GM18951 (cell line): ENCODE measurements at regions not wholly inside any gene's neighbourhood (a gene's known extent, or its start where the extent isn't known, plus 50 kb on each side); places are given as distances from the start of the nearest gene placed in this dataset.

Source experiments
- POLR2A ChIP-seq: IDR thresholded peaks from 4 replicates; pipeline ENCODE4 v1.6.1; 2011; ENCODE audit warnings: mild to moderate bottlenecking; ENCODE audit not compliant: insufficient read length, insufficient read depth; ENCODE audit errors: extremely low read depth
- in situ Hi-C: fragments of 300-500 bp; cut with MboI; formaldehyde crosslinking; loops from one replicate; pipeline ENCODE4 v1.12.0; 2022; ENCODE audit warnings: low sequenced_read_pairs, mixed read lengths, inconsistent platforms; ENCODE audit not compliant: unreplicated experiment

DNA sequence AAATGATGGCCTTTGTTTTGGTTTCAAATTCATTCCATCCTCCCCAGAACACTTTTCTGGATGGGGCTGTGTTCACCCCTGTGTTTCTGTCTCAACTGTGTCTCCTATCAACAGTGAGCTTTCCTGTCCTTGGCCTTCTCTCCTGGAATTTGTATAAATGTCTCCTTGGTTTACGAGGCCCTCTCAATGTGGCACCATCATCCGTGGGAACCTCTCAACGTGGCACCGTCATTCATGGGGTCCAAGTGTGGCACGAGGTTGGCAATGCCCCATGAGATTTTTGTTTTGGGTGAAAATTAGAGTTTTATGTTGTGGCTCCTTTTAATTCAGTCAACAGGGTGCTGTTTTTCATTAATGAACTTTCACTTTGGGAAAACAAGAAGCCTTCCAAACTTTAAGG is 280.7 kb upstream of the SALL3 start:
- in situ Hi-C loops: no loop called here
- TF ChIP-seq POLR2A: no peak

DNA sequence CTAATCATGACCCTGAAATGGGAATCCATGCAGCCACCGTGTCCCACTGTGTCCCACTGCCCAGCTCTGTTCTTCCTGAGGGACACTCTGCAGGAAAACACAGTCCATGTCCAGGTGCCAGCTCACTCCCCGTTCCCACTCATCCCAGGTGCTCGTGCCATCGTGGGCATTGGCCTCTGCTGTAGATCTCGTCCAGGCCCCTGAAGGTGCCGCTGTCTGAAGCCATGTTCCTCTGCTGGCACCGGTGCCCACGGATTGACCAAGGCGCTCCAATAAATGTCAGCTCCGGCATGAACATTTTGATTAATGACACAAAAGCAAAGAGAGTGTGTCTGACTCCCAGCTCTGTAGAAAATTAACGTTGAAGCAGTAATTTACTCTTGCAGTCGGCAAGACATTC is 280.1 kb upstream of the SALL3 start:
- TF ChIP-seq POLR2A: no peak
- in situ Hi-C loops: no loop called here

DNA sequence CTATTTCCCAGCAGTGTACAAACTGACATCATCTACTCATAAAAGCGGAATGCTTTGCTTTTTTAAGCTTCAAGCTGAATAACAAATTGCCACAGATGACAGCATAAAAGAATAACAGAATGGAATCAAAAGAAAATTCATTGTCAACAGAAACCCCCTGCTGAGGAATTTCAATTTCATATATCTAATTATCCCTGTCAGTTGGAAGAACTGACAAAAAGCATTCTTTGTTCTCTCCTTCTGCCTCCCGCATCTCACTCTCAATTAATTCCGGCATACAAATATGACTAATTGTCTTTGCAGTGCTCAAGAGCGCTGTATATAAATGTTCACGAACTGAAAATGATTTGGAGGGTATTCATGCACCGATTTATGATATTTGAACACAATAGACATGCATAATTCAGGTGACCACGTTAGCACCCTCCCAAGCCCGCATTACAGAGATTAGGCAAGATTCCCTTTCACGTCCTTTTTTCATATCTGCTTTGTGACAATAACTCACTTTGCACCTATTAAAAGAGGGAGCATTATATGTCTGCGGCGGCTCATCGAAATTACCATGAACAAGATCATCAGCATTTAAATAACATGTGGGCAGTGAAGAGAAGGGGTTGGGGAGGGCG is 277.7 kb upstream of the SALL3 start:
- no peak for TF ChIP-seq POLR2A
- in situ Hi-C loops: no loop called here

DNA sequence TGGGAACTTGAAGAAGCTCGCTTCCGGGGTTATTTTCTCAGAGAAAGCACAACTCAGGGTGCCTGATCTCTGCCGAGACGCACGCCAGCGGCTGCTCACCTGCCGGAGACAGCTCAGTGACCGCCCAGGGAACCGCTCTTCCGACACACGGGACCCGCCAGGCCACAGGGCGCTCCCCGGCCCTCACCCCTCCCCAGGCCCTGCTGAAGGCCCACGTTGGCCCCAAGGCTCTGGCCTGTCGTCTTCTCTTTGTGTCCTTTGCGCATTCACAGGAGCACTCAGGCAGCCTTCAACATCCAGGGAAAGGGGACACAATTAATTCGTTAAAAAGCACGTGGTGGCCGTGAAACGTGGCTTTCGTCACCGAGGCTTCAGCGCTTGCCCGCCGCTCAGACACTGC is 276.3 kb upstream of the SALL3 start:
- in situ Hi-C loops: no loop called here
- TF ChIP-seq POLR2A: no peak

DNA sequence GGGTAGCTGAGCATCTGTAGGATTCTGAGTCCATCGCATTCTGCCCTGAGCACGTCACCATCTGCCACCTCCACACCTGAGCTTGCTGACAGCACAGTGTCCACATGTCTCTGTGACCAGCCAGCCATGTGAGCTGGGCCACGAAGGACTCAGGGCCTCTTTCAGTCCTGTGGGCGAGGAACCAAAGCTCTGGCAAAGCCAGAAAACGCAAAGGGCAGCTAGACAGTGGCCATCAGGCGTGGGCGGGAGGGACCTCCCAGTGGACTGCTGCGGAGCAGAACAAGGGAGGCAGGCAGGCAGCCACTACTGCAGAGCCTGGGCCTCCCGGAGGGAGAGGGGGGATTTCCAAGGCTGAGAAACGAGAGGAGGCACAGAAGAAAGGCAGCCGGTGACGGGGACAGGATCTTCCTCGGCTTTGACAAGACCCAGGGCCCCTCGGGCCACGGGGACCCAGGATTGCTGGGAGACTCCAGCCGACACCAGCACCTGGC is 274.6 kb upstream of the SALL3 start:
- in situ Hi-C loops: no loop called here
- no peak for TF ChIP-seq POLR2A

DNA sequence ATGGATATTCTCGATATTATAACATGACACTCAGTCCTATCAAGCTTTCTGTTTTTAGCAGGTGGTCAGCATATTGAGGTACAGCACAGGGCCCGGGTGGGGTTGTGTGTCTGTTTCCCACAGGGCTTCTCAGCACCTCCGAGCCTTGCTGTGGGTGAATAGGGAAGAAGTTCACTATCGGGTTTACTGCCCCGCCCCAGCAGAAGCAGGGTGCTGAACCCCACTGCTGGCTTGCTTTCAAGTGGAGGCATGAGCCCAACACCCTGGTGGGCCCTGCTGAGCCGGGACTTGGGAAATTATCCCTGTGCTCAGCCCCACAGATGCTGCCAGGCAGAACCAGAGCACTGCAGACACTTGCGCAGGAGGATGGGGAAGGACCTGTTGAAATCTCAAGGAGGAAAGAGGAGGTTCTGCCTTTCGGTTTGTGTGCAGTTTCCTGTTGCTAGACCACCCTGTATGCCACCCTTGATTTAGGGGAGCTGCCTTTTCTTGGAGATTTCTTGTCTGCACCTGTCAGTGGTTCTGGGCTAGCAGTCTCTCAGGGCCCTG is 270.3 kb upstream of the SALL3 start:
- in situ Hi-C loops: no loop called here
- TF ChIP-seq POLR2A: no peak

DNA sequence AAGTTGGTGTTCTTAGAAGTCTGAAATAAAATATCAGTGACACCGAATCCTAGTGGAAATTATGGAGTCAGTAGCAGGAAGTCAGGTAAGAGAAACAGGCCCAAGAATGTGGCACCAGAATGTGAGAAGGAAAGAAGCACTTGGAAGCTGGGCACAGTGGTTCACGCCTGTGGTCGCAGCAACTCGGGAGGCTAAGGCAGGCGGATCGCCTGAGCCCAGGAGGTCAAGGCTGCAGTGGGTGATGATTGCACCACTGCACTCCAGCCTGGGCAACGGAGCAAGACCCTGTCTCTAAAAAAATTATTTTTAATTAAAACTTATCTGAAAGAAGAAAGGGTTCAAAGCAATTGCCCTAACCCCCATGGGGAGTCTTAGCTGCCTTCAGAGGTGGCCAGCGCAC is 268.3 kb upstream of the SALL3 start:
- in situ Hi-C loops: no loop called here
- TF ChIP-seq POLR2A: no peak

DNA sequence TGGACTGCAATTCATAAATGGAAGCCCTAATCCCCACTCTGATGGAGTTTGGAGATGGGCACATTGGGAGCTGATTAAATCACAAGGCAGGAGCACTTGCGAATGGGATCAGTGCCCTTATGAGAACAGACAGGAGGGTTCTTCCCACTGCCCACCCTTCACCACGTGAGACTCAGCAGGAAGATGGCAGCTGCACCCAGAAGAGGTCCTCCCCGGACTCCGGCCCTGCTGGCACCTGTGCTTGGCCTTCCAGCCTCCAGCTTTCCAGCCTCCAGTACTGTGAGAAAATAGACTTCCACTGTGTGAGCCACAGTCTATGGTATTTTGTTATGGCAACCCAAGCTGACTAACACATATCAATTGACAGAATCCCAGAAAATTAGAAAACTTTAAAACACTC is 267.6 kb upstream of the SALL3 start:
- TF ChIP-seq POLR2A: no peak
- in situ Hi-C loops: no loop called here

DNA sequence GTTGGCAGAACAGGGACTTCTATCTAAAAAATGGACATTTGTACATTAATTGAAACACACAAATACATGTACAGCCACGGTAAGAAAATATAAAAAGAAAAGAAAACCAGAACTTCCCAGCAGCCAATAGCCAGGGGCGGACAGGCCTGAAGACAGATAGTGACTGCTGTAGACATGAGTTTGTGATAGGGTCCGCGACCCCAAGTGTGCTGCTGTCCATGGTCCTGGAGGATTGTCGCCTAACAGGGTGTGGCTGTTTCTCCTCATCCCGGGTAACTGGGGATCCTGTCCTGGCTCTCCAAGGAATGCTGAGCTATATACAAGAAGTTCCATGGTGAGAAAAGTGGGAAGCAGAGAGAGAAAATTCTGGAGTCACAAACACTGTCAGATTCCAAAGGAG is 266.5 kb upstream of the SALL3 start:
- in situ Hi-C loops: no loop called here
- TF ChIP-seq POLR2A: no peak

DNA sequence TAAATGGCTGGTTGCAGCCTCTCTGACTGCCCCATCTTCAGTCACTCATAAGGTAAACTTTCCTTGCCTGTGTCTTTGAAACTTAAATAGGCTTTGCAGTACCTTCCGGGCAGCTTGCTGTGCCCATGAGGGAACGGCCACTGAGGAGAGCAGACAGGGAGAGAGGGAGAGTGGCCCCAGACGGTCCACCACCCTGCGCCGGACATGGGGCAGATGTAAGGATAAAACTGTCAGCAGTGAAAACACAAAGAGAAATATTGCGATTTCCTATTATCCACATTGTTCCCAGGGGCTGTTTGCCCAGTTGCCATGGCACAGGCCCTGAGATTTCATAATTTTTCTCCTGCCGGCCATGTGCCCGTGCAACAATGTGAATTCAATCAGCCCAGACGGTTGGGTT is 265.9 kb upstream of the SALL3 start:
- in situ Hi-C loops: no loop called here
- TF ChIP-seq POLR2A: no peak

DNA sequence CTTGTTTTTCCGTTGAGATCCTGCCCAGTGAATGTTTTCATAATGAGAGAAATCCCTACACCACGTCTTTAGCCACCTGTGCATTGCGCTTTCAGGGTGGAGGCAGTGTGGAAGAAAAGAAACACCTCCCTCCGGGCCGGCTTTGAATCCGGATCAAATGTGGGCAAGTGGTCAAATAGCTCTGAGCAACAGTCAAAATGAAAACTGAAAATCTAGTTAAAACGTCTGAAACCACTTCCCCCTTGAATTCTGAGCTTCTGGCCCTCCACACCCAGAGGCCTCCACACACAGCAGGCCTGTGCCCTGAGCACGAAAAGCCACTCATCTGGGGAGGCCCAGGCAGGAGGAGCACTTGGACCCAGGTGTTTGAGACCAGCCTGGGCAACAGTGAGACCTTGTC is 263.6 kb upstream of the SALL3 start:
- in situ Hi-C loops: no loop called here
- TF ChIP-seq POLR2A: no peak

DNA sequence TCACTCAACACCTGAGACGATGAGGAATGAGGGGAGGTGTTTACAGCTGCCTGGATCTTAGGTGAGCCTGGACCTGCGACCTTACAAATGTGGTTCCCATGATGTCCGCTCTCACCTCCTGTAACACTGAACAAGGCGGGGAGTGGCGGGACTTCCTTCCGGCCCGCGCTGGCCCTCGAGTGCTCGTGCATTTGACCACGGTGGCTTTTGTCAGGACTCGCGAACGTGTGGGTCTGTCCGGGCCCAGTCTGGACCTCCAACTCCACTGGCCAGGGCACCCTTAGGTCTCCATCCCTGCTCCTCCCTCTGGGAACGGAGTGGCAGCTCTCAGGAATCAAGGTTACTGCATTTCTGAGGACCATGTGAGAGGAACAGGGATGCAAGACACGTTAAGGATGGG is 263.0 kb upstream of the SALL3 start:
- in situ Hi-C loops: no loop called here

DNA sequence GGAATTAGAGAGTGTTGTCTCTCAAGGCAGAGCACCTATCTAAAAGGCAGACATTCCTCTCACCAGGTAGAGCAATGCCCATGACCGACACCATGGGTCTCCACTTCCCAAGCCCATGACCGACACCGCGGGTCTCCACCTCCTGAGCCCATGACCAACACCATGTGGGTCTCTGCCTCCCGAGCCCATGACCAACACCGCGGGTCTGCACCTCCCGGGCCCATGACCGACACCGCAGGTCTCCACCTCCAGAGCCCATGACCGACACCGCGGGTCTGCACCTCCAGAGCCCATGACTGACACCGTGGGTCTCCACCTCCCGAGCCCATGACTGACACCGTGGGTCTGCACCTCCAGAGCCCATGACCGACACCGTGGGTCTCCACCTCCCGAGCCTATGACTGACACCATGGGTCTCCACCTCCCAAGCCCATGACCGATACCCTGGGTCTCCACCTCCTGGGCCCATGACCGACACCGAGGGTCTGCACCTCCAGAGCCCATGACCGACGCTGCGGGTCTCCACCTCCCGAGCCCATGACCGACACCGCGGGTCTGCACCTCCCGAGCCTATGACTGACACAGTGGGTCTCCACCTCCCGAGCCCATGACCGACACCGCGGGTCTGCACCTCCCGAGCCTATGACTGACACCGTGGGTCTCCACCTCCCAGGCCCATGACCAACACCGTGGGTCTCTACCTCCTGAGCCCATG is 262.4 kb upstream of the SALL3 start:
- in situ Hi-C loops: no loop called here
- TF ChIP-seq POLR2A: no peak

More for the DNA sequence above, 263.0 kb upstream of the SALL3 start:
- no peak for TF ChIP-seq POLR2A

DNA sequence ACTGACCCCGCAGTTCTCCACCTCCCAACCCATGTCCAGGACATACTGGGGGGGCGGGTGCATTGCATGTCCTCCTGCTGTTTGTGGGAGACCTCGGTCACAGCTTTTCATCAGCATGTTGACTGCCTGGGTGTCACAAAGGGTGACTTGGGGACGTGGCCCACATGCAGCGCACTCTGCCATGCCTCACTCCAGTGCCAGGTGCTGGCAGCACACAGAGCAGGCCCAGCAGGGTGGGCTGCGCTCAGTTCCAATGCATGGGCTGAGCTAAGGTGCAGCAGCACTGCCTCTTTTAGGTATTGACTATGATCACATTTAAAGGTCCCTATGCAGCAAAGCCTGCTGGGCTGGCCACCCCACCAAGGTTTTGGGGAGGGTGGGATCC is 261.9 kb upstream of the SALL3 start:
- in situ Hi-C loops: no loop called here
- no peak for TF ChIP-seq POLR2A
